ENCODE measurements at regions not wholly inside any gene's neighbourhood (a gene's known extent, or its start where the extent isn't known, plus 50 kb on each side); places are given as distances from the start of the nearest gene placed in this dataset.

- H4K8ac ChIP-seq (ENCODE audit: extremely low read depth, insufficient read depth, low read length), result no peak overlapping the region
- POLR2A ChIA-PET (ENCODE audit: partially characterized antibody), result no interaction called here
Observed at GRCh38 chr17:72033334-72033733, 87.5 kb upstream of the SOX9 start.

More at GRCh38 chr17:72033334-72033733, 87.5 kb upstream of the SOX9 start:
- Histone ChIP-seq H3K4me2 (ENCODE audit: insufficient read depth in 1 of 2, low read depth in 2 of 2, low read length in 2 of 2) (no peak overlapping the region), H4K91ac (replicated peaks; ENCODE audit: insufficient read length, low read length) (no peak overlapping the region), H4K5ac (ENCODE audit: insufficient read length, low read depth, low read length) (no peak overlapping the region), H3K18ac (ENCODE audit: extremely low read depth, low read length) (no peak overlapping the region), H3K9me3 (ENCODE audit: insufficient read depth in 2 of 2, low read depth in 1 of 2, low read length in 1 of 2) (no peaks in the 10 kb centered on the region), H3K56ac (replicated peaks; ENCODE audit: insufficient read length, low read depth, low read length) (no peak overlapping the region), H3K27me3 (replicated peaks in 1 of 4; ENCODE audit: control insufficient read depth in 3 of 4, extremely low read depth in 1 of 4, insufficient read depth in 3 of 4, low read length in 3 of 4) (peaks cover 0 to 7% (median 3%) of the 10 kb centered on the region in 4 experiments; a peak in 3 of 7 replicates), H3K4ac (replicated peaks; ENCODE audit: insufficient read length, low read depth, low read length) (no peak overlapping the region), H3K14ac (ENCODE audit: insufficient read length) (no peak overlapping the region), H3K79me1 (ENCODE audit: low read depth, low read length) (no peaks in the 10 kb centered on the region), H3K23me2 (ENCODE audit: low read depth, low read length) (peaks cover 4% of the 10 kb centered on the region; the same call in 1 of the 2 replicates), H2AFZ (ENCODE audit: low read length) (no peak overlapping the region), H3K23ac (ENCODE audit: insufficient read length) (no peak overlapping the region), H3K27ac (ENCODE audit: low read depth, low read length) (no peak overlapping the region), H3K9ac (replicated peaks in 1 of 4; ENCODE audit: extremely low read depth in 1 of 4, low read depth in 3 of 4, low read length in 3 of 4) (no peak overlapping the region), H4K20me1 (replicated peaks in 1 of 2; ENCODE audit: control insufficient read depth in 1 of 2, insufficient read depth in 2 of 2, low read length in 2 of 2) (no peaks in the 10 kb centered on the region), H3K36me3 (ENCODE audit: control insufficient read depth in 2 of 4, insufficient read depth in 4 of 4, low read length in 3 of 4) (no peaks in the 10 kb centered on the region), H3K4me1 (replicated peaks in 1 of 4; ENCODE audit: control insufficient read depth in 3 of 4, insufficient read depth in 4 of 4, low read length in 3 of 4) (peaks cover 0 to 4% (median 3%) of the 10 kb centered on the region in 4 experiments; a peak in 4 of 7 replicates), H2BK120ac (replicated peaks; ENCODE audit: low read depth, low read length) (no peak overlapping the region), H3K79me2 (ENCODE audit: control insufficient read depth in 1 of 2, insufficient read depth in 2 of 2, low read length in 2 of 2) (no peaks in the 10 kb centered on the region), H3K4me3 (ENCODE audit: extremely low read depth in 1 of 4, insufficient read depth in 2 of 4, low read depth in 3 of 4, low read length in 4 of 4) (no peak overlapping the region), H2BK12ac (ENCODE audit: low read depth, low read length) (no peak overlapping the region), H2AK5ac (ENCODE audit: low read depth, low read length) (no peak overlapping the region), H2BK5ac (ENCODE audit: low read depth, low read length) (no peak overlapping the region), H2BK20ac (ENCODE audit: low read length) (no peak overlapping the region), H2BK15ac (ENCODE audit: low read length) (no peak overlapping the region)
- FAIRE-seq, result no peak
- TF ChIP-seq SIRT6 (IDR thresholded peaks at IDR 0.05; ENCODE audit: low read length), result no peak
- DNase-seq (ENCODE audit: low read depth in 1 of 2, low spot score in 2 of 2), result no peak
- 83% methylated on average over 4 of the region's 4 CpGs; no CpG with 5 or more reads in 1 of the 2 experiments for WGBS, 2 experiments (ENCODE audit: extremely low coverage in 1 of 2, insufficient coverage in 1 of 2, insufficient read length in 1 of 2, insufficient replicate concordance in 2 of 2, low coverage in 1 of 2, low lambda C conversion rate in 2 of 2, missing lambda C conversion rate in 1 of 2)
- CTCF ChIA-PET (ENCODE audit: partially characterized antibody), result interaction anchor here (1.0 kb wide), 1 partner anchor 72 kb away, joined by 3 read pairs; no protein-coding TSS in a partner anchor
